ENCODE measurements at regions not wholly inside any gene's neighbourhood (a gene's known extent, or its start where the extent isn't known, plus 50 kb on each side); places are given as distances from the start of the nearest gene placed in this dataset.

DNA sequence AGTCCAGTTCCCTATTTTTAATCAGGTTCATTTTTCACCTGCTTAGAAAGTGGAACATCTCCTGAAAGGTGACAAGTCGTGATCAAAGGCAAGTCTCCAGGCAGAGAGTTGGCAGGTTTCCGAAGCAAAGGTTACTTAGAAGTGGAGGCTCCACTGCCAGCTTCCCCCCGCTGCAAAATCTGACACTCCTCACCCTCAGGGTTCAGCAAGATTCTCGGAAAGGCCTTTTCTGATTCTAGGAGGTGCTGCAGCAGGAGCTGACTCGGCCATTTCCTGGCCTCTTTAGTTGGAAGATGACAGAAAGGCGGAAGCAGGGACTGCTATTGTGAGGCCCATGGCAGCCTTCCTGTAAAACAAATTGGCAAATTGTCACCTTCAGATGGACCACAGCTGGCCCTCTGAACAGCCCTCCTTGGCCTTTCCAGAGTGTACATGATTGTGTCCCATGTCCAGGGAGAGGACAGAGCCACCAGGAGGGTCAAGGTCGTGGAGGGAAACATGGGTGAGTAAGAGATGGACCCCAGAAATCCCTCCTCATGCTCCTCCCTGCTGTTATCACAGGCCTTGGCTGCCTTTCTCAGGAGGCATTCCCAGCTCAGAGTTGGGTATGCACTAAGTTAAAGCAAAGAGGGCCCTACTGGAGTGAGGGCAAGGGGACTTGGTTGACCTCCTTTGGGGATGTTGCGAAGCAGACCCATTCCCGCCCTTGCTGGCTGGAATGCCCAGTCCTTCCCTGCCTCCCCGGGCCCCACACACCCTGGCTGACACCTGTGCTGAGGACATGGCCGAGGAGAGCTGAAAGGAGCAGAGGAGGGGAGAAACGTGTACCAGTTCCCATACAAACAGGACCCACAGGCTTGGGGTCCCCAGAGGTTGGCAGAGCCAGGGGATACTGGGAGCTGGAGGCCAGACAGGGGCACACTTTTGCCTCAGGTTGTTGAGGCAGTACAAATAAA is 115.5 kb upstream of the IRF2BP2 start:
- DNase-seq (ENCODE audit: low spot score): peak; percentile 80
- no peak for TF ChIP-seq CTCF (IDR thresholded peaks at IDR 0.05)
- H3K4me3 ChIP-seq: peak overlapping the region; percentile 54

GRCh38 chr1:234724516-234725176 is 114.7 kb upstream of the IRF2BP2 start:
- DNase-seq (ENCODE audit: low spot score): peak; percentile 96
- no peak for TF ChIP-seq CTCF (IDR thresholded peaks at IDR 0.05)
- Histone ChIP-seq H3K4me3 (peak overlapping the region; percentile 54), H3K27ac (peak overlapping the region; percentile 95 to 97)

More for the DNA sequence above, 115.5 kb upstream of the IRF2BP2 start:
- H3K27ac ChIP-seq: peak overlapping the region; percentile 95 to 97

DNA sequence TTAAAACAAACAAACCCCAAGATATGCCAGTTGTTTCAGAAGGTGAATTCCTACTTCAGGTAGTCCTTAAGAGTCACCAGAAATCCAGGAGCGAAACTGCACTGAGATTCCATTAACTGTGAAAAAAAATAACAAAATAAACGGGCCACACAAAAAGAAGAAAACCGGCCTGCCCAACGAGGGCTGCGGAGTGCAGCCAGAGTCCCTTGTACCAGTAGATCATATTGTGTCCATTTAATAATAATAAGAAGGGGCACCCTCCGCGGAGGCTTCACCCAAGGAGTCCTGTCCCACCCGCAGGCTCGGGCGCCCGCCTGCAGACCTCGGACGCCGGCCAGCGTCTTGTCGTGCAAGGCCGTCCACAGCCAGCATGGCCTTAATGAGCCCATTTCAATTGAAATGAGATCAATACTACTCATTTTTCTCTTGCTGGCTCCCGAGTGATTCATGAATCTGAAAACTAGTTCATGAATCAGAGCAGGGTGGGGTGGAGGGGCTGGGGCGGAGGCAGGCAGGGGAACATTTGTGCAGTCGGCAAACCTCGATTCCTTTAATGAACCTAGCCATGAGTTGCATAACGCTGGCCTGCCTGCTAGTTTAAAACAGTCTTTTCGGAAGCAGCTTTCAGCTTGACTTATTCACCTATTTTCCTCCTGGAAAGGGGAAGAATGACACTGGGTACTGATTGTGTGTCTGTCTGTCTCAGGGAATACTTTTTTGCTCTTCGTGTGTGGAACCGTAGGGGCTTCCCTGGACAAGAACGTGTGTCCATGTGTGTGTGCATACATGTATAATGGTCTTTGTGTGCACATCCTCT is 113.1 kb upstream of the IRF2BP2 start:
- TF ChIP-seq CTCF (IDR thresholded peaks at IDR 0.05): no peak
- peak overlapping the region; percentile 94 to 95 for H3K27ac ChIP-seq
- H3K4me3 ChIP-seq: peak overlapping the region; percentile 53
- DNase-seq (ENCODE audit: low spot score): peak; percentile 91

DNA sequence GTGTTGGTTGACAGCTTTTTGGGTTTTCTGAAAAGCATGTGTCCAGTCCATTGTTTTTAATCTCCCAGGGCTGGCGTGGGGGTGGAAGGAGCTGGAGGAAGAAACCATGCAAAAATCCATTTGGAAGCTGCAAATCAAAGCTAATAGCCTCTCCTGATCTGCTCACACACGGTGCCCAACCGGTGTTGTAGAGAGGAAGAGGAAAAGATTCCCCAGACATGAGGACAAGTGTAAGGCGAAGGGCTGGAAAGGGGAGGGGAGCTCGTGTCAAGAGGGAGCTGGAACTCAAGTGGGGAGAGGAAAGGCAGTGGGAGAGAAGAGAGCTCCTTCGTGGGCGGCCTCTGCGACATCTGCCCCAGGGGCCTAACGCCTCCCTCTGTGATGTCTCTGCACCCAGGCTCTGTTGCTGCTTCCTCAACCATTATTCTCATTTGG is 112.3 kb upstream of the IRF2BP2 start:
- Histone ChIP-seq H3K27ac (peak overlapping the region; percentile 94 to 95), H3K4me3 (peak overlapping the region; percentile 53)
- TF ChIP-seq CTCF (IDR thresholded peaks at IDR 0.05): no peak
- DNase-seq (ENCODE audit: low spot score): peak; percentile 78

DNA sequence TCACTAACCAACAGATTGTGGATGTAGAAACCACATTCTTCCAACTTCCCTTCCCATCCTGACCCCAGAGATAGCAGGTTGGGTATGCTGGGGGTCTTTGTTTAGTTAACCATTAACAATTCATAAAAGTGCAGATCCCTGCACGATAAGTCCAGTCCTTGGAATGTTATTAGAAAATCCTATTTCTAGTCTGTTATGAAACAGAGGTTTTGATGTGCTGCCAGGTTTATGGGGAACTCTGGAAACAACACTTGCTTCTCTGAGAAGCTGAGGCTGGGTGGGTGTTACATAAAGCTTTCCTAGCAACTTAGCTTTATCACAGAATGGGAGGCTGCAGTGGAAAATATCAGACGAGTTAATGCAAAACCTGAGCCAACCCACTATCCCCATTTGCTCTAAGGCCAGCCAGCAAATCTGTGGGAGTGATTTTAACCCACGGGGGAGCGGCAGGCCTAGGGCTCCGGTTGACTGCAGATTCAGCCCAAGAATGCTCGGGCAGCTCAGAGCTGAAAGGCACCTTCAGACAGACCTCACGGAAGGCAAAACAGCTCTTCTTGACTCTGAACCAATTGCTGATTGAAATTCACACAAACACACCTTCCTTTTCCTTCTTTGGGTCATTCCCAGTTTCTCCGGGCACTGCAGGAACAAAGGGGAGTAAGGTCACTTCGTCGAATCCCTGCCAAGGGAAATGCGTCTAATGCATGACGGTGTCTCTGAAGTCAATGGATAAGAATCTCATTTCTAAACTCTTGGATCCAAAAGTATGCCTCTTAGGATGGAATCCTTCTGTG is 111.7 kb upstream of the IRF2BP2 start:
- peak overlapping the region; percentile 53 for H3K4me3 ChIP-seq
- TF ChIP-seq CTCF (IDR thresholded peaks at IDR 0.05): no peak
- peak overlapping the region; percentile 94 to 95 for H3K27ac ChIP-seq
- DNase-seq (ENCODE audit: low spot score): peak; percentile 86
